ENCODE measurements at regions not wholly inside any gene's neighbourhood (a gene's known extent, or its start where the extent isn't known, plus 50 kb on each side); places are given as distances from the start of the nearest gene placed in this dataset.
"Not testable (repeated sequence)": the region's sequence is repeated elsewhere in the genome, so short reads cannot be mapped to it uniquely, and the experiment has no call there.

- DNase-seq (ENCODE audit: low read depth in 2 of 3, low spot score in 1 of 3) = no peak
Measured at GRCh38 chr4:1589098-1589497, 95.0 kb downstream of the FAM53A start.

GRCh38 chr4:1588306-1588705 lies 95.8 kb downstream of the FAM53A start:
- DNase-seq (ENCODE audit: low read depth in 2 of 3, low spot score in 1 of 3) = no peak

GRCh38 chr4:1584498-1584897 lies 99.6 kb downstream of the FAM53A start:
- no peak for DNase-seq (ENCODE audit: low read depth in 2 of 3, low spot score in 1 of 3)

GRCh38 chr4:1583859-1584258 lies 100.3 kb downstream of the FAM53A start:
- no peak for DNase-seq (ENCODE audit: low read depth in 2 of 3, low spot score in 1 of 3)

- no peak for DNase-seq (ENCODE audit: low read depth in 2 of 3, low spot score in 1 of 3)
Measured at GRCh38 chr4:1583051-1583785, 100.9 kb downstream of the FAM53A start.

GRCh38 chr4:1582227-1582626 lies 101.9 kb downstream of the FAM53A start:
- DNase-seq (ENCODE audit: low read depth in 2 of 3, low spot score in 1 of 3) = no peak

GRCh38 chr4:1581164-1581894 lies 102.8 kb downstream of the FAM53A start:
- DNase-seq (ENCODE audit: low read depth in 2 of 3, low spot score in 1 of 3) = peak; percentile 74 to 87 (median 78)

- DNase-seq (ENCODE audit: low read depth in 2 of 3, low spot score in 1 of 3) = not testable (repeated sequence)
Measured at GRCh38 chr4:1580692-1581012, 103.5 kb downstream of the FAM53A start.

- peak; percentile 84 to 93 (median 89) for DNase-seq (ENCODE audit: low read depth in 2 of 3, low spot score in 1 of 3)
Measured at GRCh38 chr4:1579901-1580691, 104.0 kb downstream of the FAM53A start.

- peak; percentile 47 to 68 (median 47) for DNase-seq (ENCODE audit: low read depth in 2 of 3, low spot score in 1 of 3)
Measured at GRCh38 chr4:1579001-1579900, 104.9 kb downstream of the FAM53A start.

GRCh38 chr4:1578251-1578773 lies 105.8 kb downstream of the FAM53A start:
- DNase-seq (ENCODE audit: low read depth in 2 of 3, low spot score in 1 of 3) = no peak

- DNase-seq (ENCODE audit: low read depth in 2 of 3, low spot score in 1 of 3) = no peak
Measured at GRCh38 chr4:1577822-1578217, 106.3 kb downstream of the FAM53A start.

GRCh38 chr4:1576961-1577821 lies 106.9 kb downstream of the FAM53A start:
- no peak for DNase-seq (ENCODE audit: low read depth in 2 of 3, low spot score in 1 of 3)

- no peak for DNase-seq (ENCODE audit: low read depth in 2 of 3, low spot score in 1 of 3)
Measured at GRCh38 chr4:1576304-1576960, 107.7 kb downstream of the FAM53A start.

- no peak for DNase-seq (ENCODE audit: low read depth in 2 of 3, low spot score in 1 of 3)
Measured at GRCh38 chr4:1575418-1576303, 108.5 kb downstream of the FAM53A start.

- DNase-seq (ENCODE audit: low read depth in 2 of 3, low spot score in 1 of 3) = no peak
Measured at GRCh38 chr4:1574601-1575417, 109.3 kb downstream of the FAM53A start.

- DNase-seq (ENCODE audit: low read depth in 2 of 3, low spot score in 1 of 3) = no peak
Measured at GRCh38 chr4:1573830-1574459, 110.2 kb downstream of the FAM53A start.

Measured in stimulated activated CD4-positive, alpha-beta T cell treated with anti-CD3 and anti-CD28 coated beads, Interleukin-12 subunit alpha, Interleukin-12 subunit beta, amount 100 ng/mL, for 48 hours (primary cell).